SK-N-SH (cell line): ENCODE measurements at regions not wholly inside any gene's neighbourhood (a gene's known extent, or its start where the extent isn't known, plus 50 kb on each side); places are given as distances from the start of the nearest gene placed in this dataset.

Experiments
- CTCF ChIA-PET: fragments of 300-600, 350-600 bp; formaldehyde crosslinking; extraction: SDS; loops from one replicate; lab custom pipeline; 2021; lab: Yijun Ruan, JAX
- POLR2A ChIA-PET: fragments of 350-600 bp; sonication (Branson Sonifier 250); formaldehyde crosslinking; extraction: SDS; loops from one replicate; lab custom pipeline; 2020; ENCODE audit warnings: antibody characterized with exemption, inconsistent platforms; lab: Yijun Ruan, JAX
- DNase-seq: peaks from one replicate; pipeline ENCODE4 v3.0.0; 2012
- H2AFZ ChIP-seq: fragments of 200-600 bp; sonication (generic); 2 replicates; pipeline ENCODE4 v1.8.1; 2016; ENCODE audit warnings: antibody characterized with exemption, mild to moderate bottlenecking, low read depth
- H3F3A ChIP-seq: fragments of 200-600 bp; sonication (generic); replicated peaks from 2 replicates; pipeline ENCODE3; 2016; ENCODE audit warnings: antibody characterized with exemption, mild to moderate bottlenecking; ENCODE audit not compliant: insufficient read depth
- H3K27ac ChIP-seq, 2 experiments: fragments of 200-500 bp in 1 of 2; fragments of 200-600 bp in 1 of 2; sonication (Bioruptor generic) in 1 of 2; sonication (generic), shearing (Covaris generic) in 1 of 2; 2 replicates each; pipeline versions ENCODE4 v1.5.1 to v1.6.1; 2014 to 2016; ENCODE audit warnings: low read depth in 2 of 2, inconsistent platforms in 1 of 2, low read length in 1 of 2, mild to moderate bottlenecking in 1 of 2, mixed read lengths in 1 of 2
- H3K27me3 ChIP-seq: fragments of 200-600 bp; sonication (generic), shearing (Covaris generic); 2 replicates; pipeline ENCODE4 v1.6.1; 2016; ENCODE audit warnings: mixed run types; ENCODE audit not compliant: insufficient read depth
- H3K36me3 ChIP-seq, 2 experiments: fragments of 200-500 bp in 1 of 2; fragments of 200-600 bp in 1 of 2; sonication (Bioruptor generic) in 1 of 2; sonication (generic) in 1 of 2; replicated peaks in 1 of 2; 2 replicates each; pipeline versions ENCODE3 to v1.5.1; 2014 to 2016; ENCODE audit warnings: low read length in 1 of 2, mild to moderate bottlenecking in 1 of 2; ENCODE audit not compliant: insufficient read depth in 2 of 2, control insufficient read depth in 1 of 2
- H3K4me1 ChIP-seq, 2 experiments: fragments of 200-500 bp in 1 of 2; fragments of 200-600 bp in 1 of 2; sonication (Bioruptor generic) in 1 of 2; sonication (generic), shearing (Covaris generic) in 1 of 2; 2 replicates each; pipeline versions ENCODE4 v1.5.1 to v1.6.1; 2014 to 2016; ENCODE audit warnings: low read depth in 1 of 2, low read length in 1 of 2, mixed run types in 1 of 2; ENCODE audit not compliant: insufficient read depth in 2 of 2, control insufficient read depth in 1 of 2
- H3K4me2 ChIP-seq: fragments of 200-600 bp; sonication (generic), shearing (Covaris generic); 2 replicates; pipeline ENCODE4 v1.6.1; 2017; ENCODE audit warnings: mixed run types
- H3K4me3 ChIP-seq, 2 experiments: fragments of 200-500 bp in 1 of 2; fragments of 200-600 bp in 1 of 2; sonication (Bioruptor generic) in 1 of 2; sonication (generic), shearing (Covaris generic) in 1 of 2; 2 replicates each; pipeline versions ENCODE4 v1.5.1 to v1.8.1; 2014 to 2016; ENCODE audit warnings: low read depth in 2 of 2, inconsistent platforms in 1 of 2, low read length in 1 of 2, mild to moderate bottlenecking in 1 of 2, mixed read lengths in 1 of 2, moderate library complexity in 1 of 2
- H3K79me2 ChIP-seq: fragments of 200-600 bp; sonication (generic); 2 replicates; pipeline ENCODE4 v1.8.1; 2017; ENCODE audit warnings: mild to moderate bottlenecking; ENCODE audit not compliant: insufficient read depth
- H3K9ac ChIP-seq: fragments of 200-600 bp; sonication (generic); 2 replicates; pipeline ENCODE4 v1.6.1; 2017; ENCODE audit warnings: mixed run types
- H3K9me2 ChIP-seq: fragments of 200-600 bp; sonication (generic); 2 replicates; pipeline ENCODE4 v1.6.1; 2017; ENCODE audit warnings: mixed run types
- H3K9me3 ChIP-seq: fragments of 200-600 bp; sonication (generic); 2 replicates; pipeline ENCODE4 v1.6.1; 2017; ENCODE audit warnings: mixed run types, mild to moderate bottlenecking, moderate library complexity
- H4K20me1 ChIP-seq: fragments of 200-600 bp; sonication (generic); 2 replicates; pipeline ENCODE4 v1.6.1; 2017; ENCODE audit warnings: mild to moderate bottlenecking, mixed run types; ENCODE audit not compliant: insufficient read depth
- CHD2 ChIP-seq: fragments of 150-350 bp; IDR thresholded peaks from 2 replicates; pipeline ENCODE4 v1.6.1; 2018; ENCODE audit warnings: low read length; ENCODE audit not compliant: partially characterized antibody
- ELF1 ChIP-seq: IDR thresholded peaks from 2 replicates; pipeline ENCODE4 v1.4.0; 2012
- EP300 ChIP-seq, 2 experiments: IDR thresholded peaks; 2 replicates each; pipeline versions ENCODE4 v1.4.0 to v1.6.1; 2012; ENCODE audit warnings: borderline replicate concordance in 1 of 2, low read depth in 1 of 2, low read length in 1 of 2
- EZH2phosphoT487 ChIP-seq: fragments of 200-600 bp; sonication (generic); IDR thresholded peaks from 2 replicates; pipeline ENCODE4 v1.6.1; 2017; ENCODE audit warnings: low read depth, mixed run types, mild to moderate bottlenecking, antibody characterized with exemption, moderate library complexity, borderline replicate concordance
- FOSL2 ChIP-seq: IDR thresholded peaks from 2 replicates; pipeline ENCODE4 v1.4.0; 2012; ENCODE audit warnings: low read depth, mild to moderate bottlenecking, moderate library complexity, borderline replicate concordance
- FOXJ3 ChIP-seq: sonication (generic); formaldehyde crosslinking; IDR thresholded peaks from 2 replicates; pipeline ENCODE4 v1.5.1; 2020; ENCODE audit warnings: mild to moderate bottlenecking, missing genetic modification reagents
- FOXM1 ChIP-seq: IDR thresholded peaks from 2 replicates; pipeline ENCODE4 v1.4.0; 2012; ENCODE audit warnings: low read depth, mild to moderate bottlenecking
- GATA2 ChIP-seq: sonication (generic); formaldehyde crosslinking; IDR thresholded peaks from 2 replicates; pipeline ENCODE4 v1.5.0; 2020; ENCODE audit warnings: mild to moderate bottlenecking, missing genetic modification reagents
- JUND ChIP-seq: IDR thresholded peaks from 2 replicates; pipeline ENCODE4 v1.4.0; 2012
- MEF2A ChIP-seq: IDR thresholded peaks from 2 replicates; pipeline ENCODE4 v1.4.0; 2012; ENCODE audit warnings: low read depth, borderline replicate concordance
- MXI1 ChIP-seq: IDR thresholded peaks from 2 replicates; pipeline ENCODE4 v1.6.1; 2012; ENCODE audit warnings: mild to moderate bottlenecking, low read depth, low read length, improper control_type of control experiment
- NRF1 ChIP-seq: IDR thresholded peaks from 2 replicates; pipeline ENCODE4 v1.6.1; 2012; ENCODE audit warnings: low read depth, mild to moderate bottlenecking, low read length
- POLR2AphosphoS5 ChIP-seq: IDR thresholded peaks from 2 replicates; pipeline ENCODE4 v1.6.1; 2012; ENCODE audit warnings: low read depth, low read length
- RCOR1 ChIP-seq: fragments of 150-350 bp; IDR thresholded peaks from 2 replicates; pipeline ENCODE4 v1.6.1; 2017; ENCODE audit warnings: antibody characterized with exemption, low read length
- RFX5 ChIP-seq: IDR thresholded peaks from 2 replicates; pipeline ENCODE4 v1.6.1; 2012; ENCODE audit warnings: mild to moderate bottlenecking, improper control_type of control experiment, low read length
- TAF1 ChIP-seq: IDR thresholded peaks from 2 replicates; pipeline ENCODE4 v1.6.1; 2012; ENCODE audit warnings: low read depth, mild to moderate bottlenecking, low read length, moderate library complexity, borderline replicate concordance
- TCF12 ChIP-seq: IDR thresholded peaks from 2 replicates; pipeline ENCODE4 v1.4.0; 2012
- TEAD4 ChIP-seq: IDR thresholded peaks from 2 replicates; pipeline ENCODE4 v1.4.0; 2012; ENCODE audit warnings: mild to moderate bottlenecking, borderline replicate concordance; ENCODE audit not compliant: insufficient read depth
- YY1 ChIP-seq: IDR thresholded peaks from 2 replicates; pipeline ENCODE4 v1.4.0; 2012; ENCODE audit warnings: low read depth, mild to moderate bottlenecking
- WGBS: methylation state at CpG from one replicate; pipeline ENCODE4 v1.1.6; 2017; ENCODE audit warnings: low lambda C conversion rate; 5-methylcytosine and 5-hydroxymethylcytosine counted together
- TF ChIP-seq, protein P1 (sequence below): fragments of 200-600 bp; sonication (generic); IDR thresholded peaks from 2 replicates; pipeline ENCODE4 v1.6.1; 2017; ENCODE audit warnings: antibody characterized with exemption, mild to moderate bottlenecking, moderate library complexity
- TF ChIP-seq, protein P2 (sequence below): IDR thresholded peaks from 2 replicates; pipeline ENCODE4; 2012
- TF ChIP-seq, protein P3 (sequence below): IDR thresholded peaks from 2 replicates; pipeline ENCODE4 v1.6.1; 2012; ENCODE audit warnings: mild to moderate bottlenecking, low read depth, low read length, moderate library complexity
- TF ChIP-seq, protein P4 (sequence below): IDR thresholded peaks from 2 replicates; pipeline ENCODE4 v1.4.0; 2012; ENCODE audit warnings: low read depth
- TF ChIP-seq, protein P5 (sequence below): IDR thresholded peaks from 2 replicates; pipeline ENCODE4 v1.4.0; 2012; ENCODE audit warnings: low read depth, borderline replicate concordance
- TF ChIP-seq, protein P6 (sequence below): fragments of 150-350 bp; IDR thresholded peaks from 2 replicates; pipeline ENCODE4 v1.6.1; 2017; ENCODE audit warnings: antibody characterized with exemption, low read length, low read depth, borderline replicate concordance

DNA sequence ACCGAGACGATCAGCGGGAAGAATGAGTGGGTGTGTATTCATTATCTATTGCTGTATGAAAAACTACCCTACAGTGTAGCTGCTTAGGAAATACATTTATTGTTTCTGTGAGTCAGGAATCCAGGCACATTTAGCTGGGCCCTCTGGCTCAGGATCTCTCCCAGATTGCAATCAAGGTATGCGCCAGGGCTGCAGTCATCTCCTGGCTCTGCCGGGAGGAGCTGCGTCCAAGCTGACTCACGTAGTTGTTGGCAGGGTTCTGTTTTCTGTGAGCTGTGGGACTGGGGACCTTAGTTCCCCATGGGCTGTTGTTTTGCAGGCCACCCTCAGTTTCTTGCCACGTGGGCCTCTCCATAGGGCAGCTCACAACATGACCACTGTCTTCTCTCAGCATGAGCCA lies 68.2 kb upstream of the FUCA2 start:
- Histone ChIP-seq H3K79me2 (no peaks in the 10 kb centered on the region), H3F3A (peaks cover 6% of the 10 kb centered on the region), H3K4me3 (no peak overlapping the region), H3K9me2 (no peaks in the 10 kb centered on the region), H3K36me3 (no peaks in the 10 kb centered on the region), H3K27ac (peak overlapping the region in 1 of 2 experiments; percentile 65; a peak in 2 of 4 replicates), H3K4me2 (0 out of 2 replicates have a peak overlapping the region, but pooled peaks have one; percentile 11), H3K4me1 (no peaks in the 10 kb centered on the region; a peak in 2 of 4 replicates), H3K9ac (no peak overlapping the region), H3K27me3 (no peaks in the 10 kb centered on the region), H3K9me3 (no peaks in the 10 kb centered on the region), H4K20me1 (no peaks in the 10 kb centered on the region), H2AFZ (no peak overlapping the region)
- WGBS: 55% methylated on average over 4 of the region's 8 CpGs
- ChIA-PET CTCF (interaction anchor here (1.4 to 8.3 kb wide), 2 partner anchors 361 to 434 kb away, joined by 3 to 142 read pairs; no protein-coding TSS in a partner anchor), POLR2A (no interaction called here)
- DNase-seq: no peak
- TF ChIP-seq MEF2A (no peak), RCOR1 (no peak), MXI1 (no peak), GATA2 (no peak), FOXJ3 (CRISPR knock-in tag) (no peak), POLR2AphosphoS5 (no peak), TEAD4 (0 out of 2 replicates have a peak, but pooled peaks have one; percentile 41), EP300 (IDR thresholded peaks at IDR 0.05; ENCODE audit: borderline replicate concordance in 1 of 2, low read depth in 1 of 2, low read length in 1 of 2) (peak in 1 of 2 experiments; percentile 63; a peak in 1 of 4 replicates), FOSL2 (peak; percentile 66; the same call in 1 of the 2 replicates), TCF12 (peak; percentile 73; the same call in 1 of the 2 replicates), NRF1 (no peak), JUND (peak; percentile 60), YY1 (no peak), EZH2phosphoT487 (no peak), CHD2 (no peak), RFX5 (no peak), ELF1 (no peak), FOXM1 (no peak), TAF1 (no peak)
- TF ChIP-seq, protein P1, sequence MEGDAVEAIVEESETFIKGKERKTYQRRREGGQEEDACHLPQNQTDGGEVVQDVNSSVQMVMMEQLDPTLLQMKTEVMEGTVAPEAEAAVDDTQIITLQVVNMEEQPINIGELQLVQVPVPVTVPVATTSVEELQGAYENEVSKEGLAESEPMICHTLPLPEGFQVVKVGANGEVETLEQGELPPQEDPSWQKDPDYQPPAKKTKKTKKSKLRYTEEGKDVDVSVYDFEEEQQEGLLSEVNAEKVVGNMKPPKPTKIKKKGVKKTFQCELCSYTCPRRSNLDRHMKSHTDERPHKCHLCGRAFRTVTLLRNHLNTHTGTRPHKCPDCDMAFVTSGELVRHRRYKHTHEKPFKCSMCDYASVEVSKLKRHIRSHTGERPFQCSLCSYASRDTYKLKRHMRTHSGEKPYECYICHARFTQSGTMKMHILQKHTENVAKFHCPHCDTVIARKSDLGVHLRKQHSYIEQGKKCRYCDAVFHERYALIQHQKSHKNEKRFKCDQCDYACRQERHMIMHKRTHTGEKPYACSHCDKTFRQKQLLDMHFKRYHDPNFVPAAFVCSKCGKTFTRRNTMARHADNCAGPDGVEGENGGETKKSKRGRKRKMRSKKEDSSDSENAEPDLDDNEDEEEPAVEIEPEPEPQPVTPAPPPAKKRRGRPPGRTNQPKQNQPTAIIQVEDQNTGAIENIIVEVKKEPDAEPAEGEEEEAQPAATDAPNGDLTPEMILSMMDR: no peak
- TF ChIP-seq, protein P2, sequence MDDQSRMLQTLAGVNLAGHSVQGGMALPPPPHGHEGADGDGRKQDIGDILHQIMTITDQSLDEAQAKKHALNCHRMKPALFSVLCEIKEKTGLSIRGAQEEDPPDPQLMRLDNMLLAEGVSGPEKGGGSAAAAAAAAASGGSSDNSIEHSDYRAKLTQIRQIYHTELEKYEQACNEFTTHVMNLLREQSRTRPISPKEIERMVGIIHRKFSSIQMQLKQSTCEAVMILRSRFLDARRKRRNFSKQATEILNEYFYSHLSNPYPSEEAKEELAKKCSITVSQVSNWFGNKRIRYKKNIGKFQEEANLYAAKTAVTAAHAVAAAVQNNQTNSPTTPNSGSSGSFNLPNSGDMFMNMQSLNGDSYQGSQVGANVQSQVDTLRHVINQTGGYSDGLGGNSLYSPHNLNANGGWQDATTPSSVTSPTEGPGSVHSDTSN: peak; percentile 13; the same call in 1 of the 2 replicates
- TF ChIP-seq, protein P3, sequence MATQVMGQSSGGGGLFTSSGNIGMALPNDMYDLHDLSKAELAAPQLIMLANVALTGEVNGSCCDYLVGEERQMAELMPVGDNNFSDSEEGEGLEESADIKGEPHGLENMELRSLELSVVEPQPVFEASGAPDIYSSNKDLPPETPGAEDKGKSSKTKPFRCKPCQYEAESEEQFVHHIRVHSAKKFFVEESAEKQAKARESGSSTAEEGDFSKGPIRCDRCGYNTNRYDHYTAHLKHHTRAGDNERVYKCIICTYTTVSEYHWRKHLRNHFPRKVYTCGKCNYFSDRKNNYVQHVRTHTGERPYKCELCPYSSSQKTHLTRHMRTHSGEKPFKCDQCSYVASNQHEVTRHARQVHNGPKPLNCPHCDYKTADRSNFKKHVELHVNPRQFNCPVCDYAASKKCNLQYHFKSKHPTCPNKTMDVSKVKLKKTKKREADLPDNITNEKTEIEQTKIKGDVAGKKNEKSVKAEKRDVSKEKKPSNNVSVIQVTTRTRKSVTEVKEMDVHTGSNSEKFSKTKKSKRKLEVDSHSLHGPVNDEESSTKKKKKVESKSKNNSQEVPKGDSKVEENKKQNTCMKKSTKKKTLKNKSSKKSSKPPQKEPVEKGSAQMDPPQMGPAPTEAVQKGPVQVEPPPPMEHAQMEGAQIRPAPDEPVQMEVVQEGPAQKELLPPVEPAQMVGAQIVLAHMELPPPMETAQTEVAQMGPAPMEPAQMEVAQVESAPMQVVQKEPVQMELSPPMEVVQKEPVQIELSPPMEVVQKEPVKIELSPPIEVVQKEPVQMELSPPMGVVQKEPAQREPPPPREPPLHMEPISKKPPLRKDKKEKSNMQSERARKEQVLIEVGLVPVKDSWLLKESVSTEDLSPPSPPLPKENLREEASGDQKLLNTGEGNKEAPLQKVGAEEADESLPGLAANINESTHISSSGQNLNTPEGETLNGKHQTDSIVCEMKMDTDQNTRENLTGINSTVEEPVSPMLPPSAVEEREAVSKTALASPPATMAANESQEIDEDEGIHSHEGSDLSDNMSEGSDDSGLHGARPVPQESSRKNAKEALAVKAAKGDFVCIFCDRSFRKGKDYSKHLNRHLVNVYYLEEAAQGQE: no peak
- TF ChIP-seq, protein P4, sequence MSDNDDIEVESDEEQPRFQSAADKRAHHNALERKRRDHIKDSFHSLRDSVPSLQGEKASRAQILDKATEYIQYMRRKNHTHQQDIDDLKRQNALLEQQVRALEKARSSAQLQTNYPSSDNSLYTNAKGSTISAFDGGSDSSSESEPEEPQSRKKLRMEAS: no peak
- TF ChIP-seq, protein P5, sequence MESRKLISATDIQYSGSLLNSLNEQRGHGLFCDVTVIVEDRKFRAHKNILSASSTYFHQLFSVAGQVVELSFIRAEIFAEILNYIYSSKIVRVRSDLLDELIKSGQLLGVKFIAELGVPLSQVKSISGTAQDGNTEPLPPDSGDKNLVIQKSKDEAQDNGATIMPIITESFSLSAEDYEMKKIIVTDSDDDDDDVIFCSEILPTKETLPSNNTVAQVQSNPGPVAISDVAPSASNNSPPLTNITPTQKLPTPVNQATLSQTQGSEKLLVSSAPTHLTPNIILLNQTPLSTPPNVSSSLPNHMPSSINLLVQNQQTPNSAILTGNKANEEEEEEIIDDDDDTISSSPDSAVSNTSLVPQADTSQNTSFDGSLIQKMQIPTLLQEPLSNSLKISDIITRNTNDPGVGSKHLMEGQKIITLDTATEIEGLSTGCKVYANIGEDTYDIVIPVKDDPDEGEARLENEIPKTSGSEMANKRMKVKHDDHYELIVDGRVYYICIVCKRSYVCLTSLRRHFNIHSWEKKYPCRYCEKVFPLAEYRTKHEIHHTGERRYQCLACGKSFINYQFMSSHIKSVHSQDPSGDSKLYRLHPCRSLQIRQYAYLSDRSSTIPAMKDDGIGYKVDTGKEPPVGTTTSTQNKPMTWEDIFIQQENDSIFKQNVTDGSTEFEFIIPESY: no peak
- TF ChIP-seq, protein P6, sequence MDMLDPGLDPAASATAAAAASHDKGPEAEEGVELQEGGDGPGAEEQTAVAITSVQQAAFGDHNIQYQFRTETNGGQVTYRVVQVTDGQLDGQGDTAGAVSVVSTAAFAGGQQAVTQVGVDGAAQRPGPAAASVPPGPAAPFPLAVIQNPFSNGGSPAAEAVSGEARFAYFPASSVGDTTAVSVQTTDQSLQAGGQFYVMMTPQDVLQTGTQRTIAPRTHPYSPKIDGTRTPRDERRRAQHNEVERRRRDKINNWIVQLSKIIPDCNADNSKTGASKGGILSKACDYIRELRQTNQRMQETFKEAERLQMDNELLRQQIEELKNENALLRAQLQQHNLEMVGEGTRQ: no peak
